Jurkat, Clone E6-1 (cell line): ENCODE measurements at regions not wholly inside any gene's neighbourhood (a gene's known extent, or its start where the extent isn't known, plus 50 kb on each side); places are given as distances from the start of the nearest gene placed in this dataset.

ENCODE experiments used
- DNase-seq: peaks from one replicate; pipeline ENCODE4 v3.0.0-alpha.2; 2011; ENCODE audit warnings: low read depth, low spot score
- H3K4me3 ChIP-seq: 2 replicates; pipeline ENCODE4 v1.5.1; 2011; ENCODE audit warnings: mild to moderate bottlenecking, low read length, control low read depth, moderate library complexity

GRCh38 chr15:70164910-70165715 lies 67.4 kb upstream of the TLE3 start:
- H3K4me3 ChIP-seq, result no peak overlapping the region
- no peak for DNase-seq

GRCh38 chr15:70164156-70164900 lies 66.6 kb upstream of the TLE3 start:
- no peak for DNase-seq

GRCh38 chr15:70160803-70161565 lies 63.3 kb upstream of the TLE3 start:
- H3K4me3 ChIP-seq, result no peak overlapping the region
- DNase-seq, result no peak

More at GRCh38 chr15:70164156-70164900, 66.6 kb upstream of the TLE3 start:
- no peak overlapping the region for H3K4me3 ChIP-seq

GRCh38 chr15:70160267-70160666 lies 62.5 kb upstream of the TLE3 start:
- no peak for DNase-seq
- no peak overlapping the region for H3K4me3 ChIP-seq

GRCh38 chr15:70159713-70160009 lies 61.9 kb upstream of the TLE3 start:
- no peak for DNase-seq
- H3K4me3 ChIP-seq, result no peak overlapping the region

- H3K4me3 ChIP-seq, result no peak overlapping the region
- DNase-seq, result no peak
These were observed 61.4 kb upstream of the TLE3 start for GRCh38 chr15:70159001-70159712.

GRCh38 chr15:70158309-70159000 lies 60.7 kb upstream of the TLE3 start:
- DNase-seq, result no peak
- H3K4me3 ChIP-seq, result no peak overlapping the region

- H3K4me3 ChIP-seq, result no peak overlapping the region
These were observed 59.1 kb upstream of the TLE3 start for GRCh38 chr15:70156671-70157271.

GRCh38 chr15:70154718-70155347 lies 57.1 kb upstream of the TLE3 start:
- H3K4me3 ChIP-seq, result no peak overlapping the region
- no peak for DNase-seq

More at GRCh38 chr15:70156671-70157271, 59.1 kb upstream of the TLE3 start:
- no peak for DNase-seq

- DNase-seq, result no peak
These were observed 56.4 kb upstream of the TLE3 start for GRCh38 chr15:70153921-70154717.

GRCh38 chr15:70152070-70152480 lies 54.4 kb upstream of the TLE3 start:
- H3K4me3 ChIP-seq, result no peak overlapping the region
- no peak for DNase-seq

More at GRCh38 chr15:70153921-70154717, 56.4 kb upstream of the TLE3 start:
- H3K4me3 ChIP-seq, result no peak overlapping the region

GRCh38 chr15:70151462-70151861 lies 53.7 kb upstream of the TLE3 start:
- DNase-seq, result no peak
- H3K4me3 ChIP-seq, result no peak overlapping the region

- no peak for DNase-seq
These were observed 53.3 kb upstream of the TLE3 start for GRCh38 chr15:70151003-70151402.

GRCh38 chr15:70150405-70150747 lies 52.7 kb upstream of the TLE3 start:
- no peak for DNase-seq
- H3K4me3 ChIP-seq, result no peak overlapping the region

More at GRCh38 chr15:70151003-70151402, 53.3 kb upstream of the TLE3 start:
- H3K4me3 ChIP-seq, result no peak overlapping the region

- DNase-seq, result no peak
- no peak overlapping the region for H3K4me3 ChIP-seq
These were observed 52.1 kb upstream of the TLE3 start for GRCh38 chr15:70149667-70150404.

GRCh38 chr15:70147778-70148177 lies 50.1 kb upstream of the TLE3 start:
- DNase-seq, result no peak
- no peak overlapping the region for H3K4me3 ChIP-seq
